ENCODE measurements at regions not wholly inside any gene's neighbourhood (a gene's known extent, or its start where the extent isn't known, plus 50 kb on each side); places are given as distances from the start of the nearest gene placed in this dataset.

GRCh38 chr22:27262361-27262760, 539.2 kb downstream of the MN1 start:
- no peak overlapping the region for H4K91ac ChIP-seq (ENCODE audit: low read depth, low read length, poor library complexity)
- WGBS, 2 donors (ENCODE audit: extremely low coverage in 2 of 2, insufficient read length in 2 of 2, insufficient replicate concordance in 1 of 2) = no CpG with 5 or more reads among the region's 10 CpGs
- DNase-seq (ENCODE audit: low spot score) = no peak
- no peak overlapping the region for H3K9ac ChIP-seq (ENCODE audit: low read depth, low read length, poor library complexity)
- no peak overlapping the region for H3K4ac ChIP-seq (ENCODE audit: low read length)
- no peak overlapping the region for H3K4me2 ChIP-seq (ENCODE audit: insufficient read depth, low read length, poor library complexity, severe bottlenecking)
- no peak overlapping the region for H4K8ac ChIP-seq (ENCODE audit: low read depth, low read length)
- H3K79me1 ChIP-seq (ENCODE audit: low read depth, low read length) = no peaks in the 10 kb centered on the region
- peak overlapping the region; percentile 76 for H2BK15ac ChIP-seq (ENCODE audit: low read length)
- H2BK12ac ChIP-seq (ENCODE audit: low read length) = peak overlapping the region; percentile 26
- no peak overlapping the region for H3K14ac ChIP-seq (ENCODE audit: low read length)
- no peak overlapping the region for H3K4me3 ChIP-seq (ENCODE audit: low read length in 2 of 2)
- H3K27ac ChIP-seq (replicated peaks; ENCODE audit: low read length) = no peak overlapping the region
- H2BK5ac ChIP-seq (ENCODE audit: low read length) = no peak overlapping the region
- no peaks in the 10 kb centered on the region for H3K9me3 ChIP-seq (replicated peaks in 1 of 2; ENCODE audit: control insufficient read depth in 2 of 2, insufficient read depth in 1 of 2, low read depth in 1 of 2, low read length in 2 of 2)
- H2BK120ac ChIP-seq (ENCODE audit: low read depth, low read length) = no peak overlapping the region
- H3K4me1 ChIP-seq (ENCODE audit: control insufficient read depth in 2 of 2, insufficient read depth in 1 of 2, low read depth in 1 of 2, low read length in 2 of 2) = peaks cover 18 to 20% of the 10 kb centered on the region in 2 donors
- peak overlapping the region; percentile 31 for H3K18ac ChIP-seq (ENCODE audit: low read length)
- H3K27me3 ChIP-seq (ENCODE audit: control insufficient read depth in 3 of 3, insufficient read depth in 3 of 3, low read depth in 1 of 3, low read length in 3 of 3) = no peaks in the 10 kb centered on the region
- no peaks in the 10 kb centered on the region for H3K36me3 ChIP-seq (replicated peaks in 1 of 2; ENCODE audit: control insufficient read depth in 2 of 2, insufficient read depth in 2 of 2, low read length in 2 of 2)
- H2AK5ac ChIP-seq (ENCODE audit: low read depth, low read length) = peak overlapping the region; percentile 47
- H2AFZ ChIP-seq (ENCODE audit: low read length) = peak overlapping the region; percentile 42
- H3K23ac ChIP-seq (ENCODE audit: low read depth, low read length, poor library complexity) = no peak overlapping the region

GRCh38 chr22:27264184-27264583, 537.4 kb downstream of the MN1 start:
- H3K9me3 ChIP-seq (replicated peaks in 1 of 2; ENCODE audit: control insufficient read depth in 2 of 2, insufficient read depth in 1 of 2, low read depth in 1 of 2, low read length in 2 of 2) = no peaks in the 10 kb centered on the region
- no peak overlapping the region for H2AFZ ChIP-seq (ENCODE audit: low read length)
- H3K4me2 ChIP-seq (ENCODE audit: insufficient read depth, low read length, poor library complexity, severe bottlenecking) = no peak overlapping the region
- no peaks in the 10 kb centered on the region for H3K36me3 ChIP-seq (replicated peaks in 1 of 2; ENCODE audit: control insufficient read depth in 2 of 2, insufficient read depth in 2 of 2, low read length in 2 of 2)
- H3K18ac ChIP-seq (ENCODE audit: low read length) = peak overlapping the region; percentile 60
- H4K8ac ChIP-seq (ENCODE audit: low read depth, low read length) = no peak overlapping the region
- no peak overlapping the region for H3K23ac ChIP-seq (ENCODE audit: low read depth, low read length, poor library complexity)
- H2BK120ac ChIP-seq (ENCODE audit: low read depth, low read length) = no peak overlapping the region
- H2BK5ac ChIP-seq (ENCODE audit: low read length) = no peak overlapping the region
- H3K79me1 ChIP-seq (ENCODE audit: low read depth, low read length) = no peaks in the 10 kb centered on the region
- no peak overlapping the region for H3K9ac ChIP-seq (ENCODE audit: low read depth, low read length, poor library complexity)
- no CpG with 5 or more reads among the region's 6 CpGs for WGBS, 2 donors (ENCODE audit: extremely low coverage in 2 of 2, insufficient read length in 2 of 2, insufficient replicate concordance in 1 of 2)
- peak overlapping the region; percentile 17 for H2BK15ac ChIP-seq (ENCODE audit: low read length)
- no peak for DNase-seq (ENCODE audit: low spot score)
- H3K14ac ChIP-seq (ENCODE audit: low read length) = no peak overlapping the region
- no peak overlapping the region for H2AK5ac ChIP-seq (ENCODE audit: low read depth, low read length)
- H3K4me3 ChIP-seq (ENCODE audit: low read length in 2 of 2) = no peak overlapping the region
- peaks cover 11 to 14% of the 10 kb centered on the region in 2 donors for H3K4me1 ChIP-seq (ENCODE audit: control insufficient read depth in 2 of 2, insufficient read depth in 1 of 2, low read depth in 1 of 2, low read length in 2 of 2)
- H2BK12ac ChIP-seq (ENCODE audit: low read length) = no peak overlapping the region
- no peak overlapping the region for H3K27ac ChIP-seq (replicated peaks; ENCODE audit: low read length)
- H3K4ac ChIP-seq (ENCODE audit: low read length) = no peak overlapping the region
- no peak overlapping the region for H4K91ac ChIP-seq (ENCODE audit: low read depth, low read length, poor library complexity)
- no peaks in the 10 kb centered on the region for H3K27me3 ChIP-seq (ENCODE audit: control insufficient read depth in 3 of 3, insufficient read depth in 3 of 3, low read depth in 1 of 3, low read length in 3 of 3)

- Histone ChIP-seq H2BK120ac (ENCODE audit: low read depth, low read length) (no peak overlapping the region), H3K4me2 (ENCODE audit: insufficient read depth, low read length, poor library complexity, severe bottlenecking) (no peak overlapping the region), H3K9me3 (replicated peaks in 1 of 2; ENCODE audit: control insufficient read depth in 2 of 2, insufficient read depth in 1 of 2, low read depth in 1 of 2, low read length in 2 of 2) (no peaks in the 10 kb centered on the region)
Observed at GRCh38 chr22:27267145-27267544, 534.4 kb downstream of the MN1 start.

GRCh38 chr22:27269751-27270543, 531.6 kb downstream of the MN1 start:
- Histone ChIP-seq H3K4me1 (ENCODE audit: control insufficient read depth in 2 of 2, insufficient read depth in 1 of 2, low read depth in 1 of 2, low read length in 2 of 2) (peaks cover 7 to 23% of the 10 kb centered on the region in 2 donors), H3K79me1 (ENCODE audit: low read depth, low read length) (no peaks in the 10 kb centered on the region), H3K9me3 (replicated peaks in 1 of 2; ENCODE audit: control insufficient read depth in 2 of 2, insufficient read depth in 1 of 2, low read depth in 1 of 2, low read length in 2 of 2) (no peaks in the 10 kb centered on the region), H3K14ac (ENCODE audit: low read length) (no peak overlapping the region), H3K27ac (replicated peaks; ENCODE audit: low read length) (no peak overlapping the region), H4K8ac (ENCODE audit: low read depth, low read length) (no peak overlapping the region), H2BK5ac (ENCODE audit: low read length) (no peak overlapping the region), H2BK120ac (ENCODE audit: low read depth, low read length) (no peak overlapping the region), H3K27me3 (ENCODE audit: control insufficient read depth in 3 of 3, insufficient read depth in 3 of 3, low read depth in 1 of 3, low read length in 3 of 3) (no peaks in the 10 kb centered on the region), H3K4me3 (ENCODE audit: low read length in 2 of 2) (no peak overlapping the region), H3K18ac (ENCODE audit: low read length) (no peak overlapping the region), H3K23ac (ENCODE audit: low read depth, low read length, poor library complexity) (no peak overlapping the region), H3K4me2 (ENCODE audit: insufficient read depth, low read length, poor library complexity, severe bottlenecking) (no peak overlapping the region), H2BK15ac (ENCODE audit: low read length) (peak overlapping the region; percentile 8), H3K4ac (ENCODE audit: low read length) (no peak overlapping the region), H2AFZ (ENCODE audit: low read length) (no peak overlapping the region), H2AK5ac (ENCODE audit: low read depth, low read length) (no peak overlapping the region), H3K9ac (ENCODE audit: low read depth, low read length, poor library complexity) (no peak overlapping the region), H2BK12ac (ENCODE audit: low read length) (no peak overlapping the region), H4K91ac (ENCODE audit: low read depth, low read length, poor library complexity) (no peak overlapping the region), H3K36me3 (replicated peaks in 1 of 2; ENCODE audit: control insufficient read depth in 2 of 2, insufficient read depth in 2 of 2, low read length in 2 of 2) (no peaks in the 10 kb centered on the region)
- no CpG with 5 or more reads among the region's 5 CpGs for WGBS, 2 donors (ENCODE audit: extremely low coverage in 2 of 2, insufficient read length in 2 of 2, insufficient replicate concordance in 1 of 2)
- DNase-seq (ENCODE audit: low spot score) = no peak

More at GRCh38 chr22:27267145-27267544, 534.4 kb downstream of the MN1 start:
- Histone ChIP-seq H2AK5ac (ENCODE audit: low read depth, low read length) (no peak overlapping the region), H3K27ac (replicated peaks; ENCODE audit: low read length) (no peak overlapping the region), H2BK5ac (ENCODE audit: low read length) (no peak overlapping the region), H3K4me3 (ENCODE audit: low read length in 2 of 2) (no peak overlapping the region), H3K9ac (ENCODE audit: low read depth, low read length, poor library complexity) (no peak overlapping the region), H4K8ac (ENCODE audit: low read depth, low read length) (no peak overlapping the region), H3K27me3 (ENCODE audit: control insufficient read depth in 3 of 3, insufficient read depth in 3 of 3, low read depth in 1 of 3, low read length in 3 of 3) (no peaks in the 10 kb centered on the region), H3K18ac (ENCODE audit: low read length) (no peak overlapping the region), H2BK15ac (ENCODE audit: low read length) (no peak overlapping the region), H3K4me1 (ENCODE audit: control insufficient read depth in 2 of 2, insufficient read depth in 1 of 2, low read depth in 1 of 2, low read length in 2 of 2) (peaks cover 3 to 6% of the 10 kb centered on the region in 2 donors), H3K23ac (ENCODE audit: low read depth, low read length, poor library complexity) (no peak overlapping the region), H3K14ac (ENCODE audit: low read length) (no peak overlapping the region), H3K36me3 (replicated peaks in 1 of 2; ENCODE audit: control insufficient read depth in 2 of 2, insufficient read depth in 2 of 2, low read length in 2 of 2) (no peaks in the 10 kb centered on the region), H3K79me1 (ENCODE audit: low read depth, low read length) (no peaks in the 10 kb centered on the region), H3K4ac (ENCODE audit: low read length) (no peak overlapping the region), H4K91ac (ENCODE audit: low read depth, low read length, poor library complexity) (no peak overlapping the region), H2AFZ (ENCODE audit: low read length) (no peak overlapping the region), H2BK12ac (ENCODE audit: low read length) (no peak overlapping the region)
- no CpG with 5 or more reads among the region's 7 CpGs for WGBS, 2 donors (ENCODE audit: extremely low coverage in 2 of 2, insufficient read length in 2 of 2, insufficient replicate concordance in 1 of 2)
- no peak for DNase-seq (ENCODE audit: low spot score)

Measured in neuronal stem cell (in vitro differentiated cells).